Neural cell (in vitro differentiated cells): ENCODE measurements at regions not wholly inside any gene's neighbourhood (a gene's known extent, or its start where the extent isn't known, plus 50 kb on each side); places are given as distances from the start of the nearest gene placed in this dataset.

Experiments
- H2AFZ ChIP-seq: fragments of 200-600, 300-800 bp; sonication (generic), shearing (Covaris generic); 2 replicates; pipeline ENCODE4 v1.6.0; 2014; ENCODE audit warnings: low read depth, mild to moderate bottlenecking, antibody characterized with exemption, low read length, moderate library complexity
- H3F3A ChIP-seq: fragments of 200-600 bp; shearing (Covaris generic); 2 replicates; pipeline ENCODE4 v1.6.1; 2016; ENCODE audit warnings: mild to moderate bottlenecking, moderate library complexity, mixed read lengths, antibody characterized with exemption, low read length; ENCODE audit not compliant: insufficient read depth, poor library complexity, severe bottlenecking
- H3K27ac ChIP-seq: fragments of 200-600, 300-800 bp; sonication (generic), shearing (Covaris generic); 2 replicates; pipeline ENCODE4 v1.5.1; 2014; ENCODE audit warnings: mild to moderate bottlenecking, low read length, moderate library complexity
- H3K27me3 ChIP-seq: fragments of 300-800, 200-600 bp; sonication (generic), shearing (Covaris generic); 2 replicates; pipeline ENCODE4 v1.6.0; 2014; ENCODE audit warnings: mild to moderate bottlenecking, low read depth, low read length, moderate library complexity; ENCODE audit not compliant: insufficient read depth
- H3K36me3 ChIP-seq: fragments of 300-800, 200-600 bp; sonication (generic), shearing (Covaris generic); 2 replicates; pipeline ENCODE4 v1.5.1; 2014; ENCODE audit warnings: mild to moderate bottlenecking, antibody characterized with exemption, low read length, moderate library complexity; ENCODE audit not compliant: insufficient read depth
- H3K4me2 ChIP-seq: fragments of 300-800, 200-600 bp; sonication (generic), shearing (Covaris generic); 2 replicates; pipeline ENCODE4 v1.6.0; 2014; ENCODE audit warnings: mild to moderate bottlenecking, low read length
- H3K4me3 ChIP-seq: fragments of 300-800, 200-600 bp; sonication (generic), shearing (Covaris generic); 2 replicates; pipeline ENCODE4 v1.5.1; 2014; ENCODE audit warnings: mild to moderate bottlenecking, low read length, moderate library complexity
- H3K79me2 ChIP-seq: fragments of 200-600 bp; shearing (Covaris generic); replicated peaks from 2 replicates; pipeline ENCODE4 v1.6.0; 2014; ENCODE audit warnings: mild to moderate bottlenecking, low read length, moderate library complexity; ENCODE audit not compliant: insufficient read depth
- H3K9ac ChIP-seq: fragments of 300-800, 200-600 bp; sonication (generic), shearing (Covaris generic); 2 replicates; pipeline ENCODE4 v1.6.1; 2016; ENCODE audit warnings: mild to moderate bottlenecking, low read length, mixed read lengths
- H3K9me2 ChIP-seq: fragments of 200-600 bp; shearing (Covaris generic); 2 replicates; pipeline ENCODE4 v1.6.1; 2016; ENCODE audit warnings: mild to moderate bottlenecking, low read length, mixed read lengths; ENCODE audit not compliant: insufficient read depth
- H3K9me3 ChIP-seq: fragments of 200-600, 300-800 bp; sonication (generic), shearing (Covaris generic); 2 replicates; pipeline ENCODE4 v1.6.1; 2016; ENCODE audit warnings: mild to moderate bottlenecking, mixed run types, low read length, moderate library complexity, mixed read lengths
- H4K20me1 ChIP-seq: fragments of 200-600 bp; shearing (Covaris generic); 2 replicates; pipeline ENCODE4 v1.6.1; 2016; ENCODE audit warnings: mild to moderate bottlenecking, mixed run types; ENCODE audit not compliant: insufficient read depth
- EP300 ChIP-seq: fragments of 450-650 bp; conservative IDR thresholded peaks from 2 replicates; pipeline ENCODE4 v1.6.1; 2014; ENCODE audit warnings: antibody characterized with exemption, mild to moderate bottlenecking, moderate library complexity; ENCODE audit not compliant: poor library complexity, severe bottlenecking
- EZH2 ChIP-seq: fragments of 200-600, 300-800 bp; shearing (Covaris generic), sonication (generic); IDR thresholded peaks from 2 replicates; pipeline ENCODE4 v1.6.1; 2014; ENCODE audit warnings: antibody characterized with exemption, low read length, borderline replicate concordance, mild to moderate bottlenecking; ENCODE audit not compliant: insufficient read depth, poor library complexity, severe bottlenecking
- MXI1 ChIP-seq: fragments of 450-650 bp; conservative IDR thresholded peaks from 2 replicates; pipeline ENCODE4 v1.6.1; 2014; ENCODE audit warnings: antibody characterized with exemption, mild to moderate bottlenecking; ENCODE audit not compliant: poor library complexity, severe bottlenecking
- POLR2AphosphoS5 ChIP-seq: IDR thresholded peaks from 2 replicates; pipeline ENCODE4 v1.6.1; 2012
- RAD21 ChIP-seq: fragments of 450-650 bp; conservative IDR thresholded peaks from 2 replicates; pipeline ENCODE4 v1.6.1; 2014; ENCODE audit warnings: antibody characterized with exemption, mild to moderate bottlenecking, moderate library complexity
- SMC3 ChIP-seq: fragments of 450-650 bp; conservative IDR thresholded peaks from 2 replicates; pipeline ENCODE4 v1.6.1; 2014; ENCODE audit warnings: antibody characterized with exemption, mild to moderate bottlenecking, moderate library complexity; ENCODE audit not compliant: poor library complexity
- TAF1 ChIP-seq: IDR thresholded peaks from 2 replicates; pipeline ENCODE4 v1.6.1; 2012; ENCODE audit warnings: low read depth
- TF ChIP-seq, protein P1 (sequence below): fragments of 450-650 bp; IDR thresholded peaks from 2 replicates; pipeline ENCODE4 v1.5.1; 2014; ENCODE audit warnings: antibody characterized with exemption, mild to moderate bottlenecking, moderate library complexity; ENCODE audit not compliant: poor library complexity, severe bottlenecking
- TF ChIP-seq, protein P2 (sequence below): IDR thresholded peaks from 2 replicates; pipeline ENCODE4 v1.6.1; 2012; ENCODE audit warnings: borderline replicate concordance

DNA sequence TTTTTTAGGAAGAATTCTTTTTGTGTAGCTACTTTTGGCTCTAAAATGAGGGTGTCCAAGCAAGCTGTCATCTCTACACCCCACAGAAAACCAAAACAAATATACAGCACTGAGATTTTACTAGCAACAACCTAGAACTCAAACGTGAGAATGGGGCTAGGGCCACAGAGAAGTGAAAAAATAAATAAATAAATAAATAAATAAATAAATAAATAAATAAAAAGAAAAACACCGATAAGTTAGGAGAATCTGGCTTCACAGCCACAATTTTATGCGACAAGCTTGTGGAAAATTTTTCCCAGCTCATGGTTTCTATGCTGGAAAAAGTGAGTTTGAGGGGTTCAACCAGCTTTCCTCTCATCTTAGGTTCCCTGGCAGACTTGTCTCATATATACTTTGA is 324.6 kb upstream of the TACR3 start:
- Histone ChIP-seq H3K36me3 (no peaks in the 10 kb centered on the region), H3F3A (no peaks in the 10 kb centered on the region), H3K9ac (no peak overlapping the region), H3K27me3 (no peaks in the 10 kb centered on the region), H3K27ac (no peak overlapping the region), H3K79me2 (no peaks in the 10 kb centered on the region), H2AFZ (no peak overlapping the region), H3K9me2 (no peaks in the 10 kb centered on the region), H3K9me3 (no peaks in the 10 kb centered on the region), H3K4me3 (no peak overlapping the region), H3K4me2 (no peak overlapping the region), H4K20me1 (no peaks in the 10 kb centered on the region)
- TF ChIP-seq POLR2AphosphoS5: no peak
- TF ChIP-seq EP300: no peak
- no peak for TF ChIP-seq MXI1
- TF ChIP-seq SMC3: no peak
- no peak for TF ChIP-seq RAD21
- TF ChIP-seq, protein P1, sequence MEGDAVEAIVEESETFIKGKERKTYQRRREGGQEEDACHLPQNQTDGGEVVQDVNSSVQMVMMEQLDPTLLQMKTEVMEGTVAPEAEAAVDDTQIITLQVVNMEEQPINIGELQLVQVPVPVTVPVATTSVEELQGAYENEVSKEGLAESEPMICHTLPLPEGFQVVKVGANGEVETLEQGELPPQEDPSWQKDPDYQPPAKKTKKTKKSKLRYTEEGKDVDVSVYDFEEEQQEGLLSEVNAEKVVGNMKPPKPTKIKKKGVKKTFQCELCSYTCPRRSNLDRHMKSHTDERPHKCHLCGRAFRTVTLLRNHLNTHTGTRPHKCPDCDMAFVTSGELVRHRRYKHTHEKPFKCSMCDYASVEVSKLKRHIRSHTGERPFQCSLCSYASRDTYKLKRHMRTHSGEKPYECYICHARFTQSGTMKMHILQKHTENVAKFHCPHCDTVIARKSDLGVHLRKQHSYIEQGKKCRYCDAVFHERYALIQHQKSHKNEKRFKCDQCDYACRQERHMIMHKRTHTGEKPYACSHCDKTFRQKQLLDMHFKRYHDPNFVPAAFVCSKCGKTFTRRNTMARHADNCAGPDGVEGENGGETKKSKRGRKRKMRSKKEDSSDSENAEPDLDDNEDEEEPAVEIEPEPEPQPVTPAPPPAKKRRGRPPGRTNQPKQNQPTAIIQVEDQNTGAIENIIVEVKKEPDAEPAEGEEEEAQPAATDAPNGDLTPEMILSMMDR: no peak
- TF ChIP-seq TAF1: no peak
- no peak for TF ChIP-seq EZH2
- TF ChIP-seq, protein P2, sequence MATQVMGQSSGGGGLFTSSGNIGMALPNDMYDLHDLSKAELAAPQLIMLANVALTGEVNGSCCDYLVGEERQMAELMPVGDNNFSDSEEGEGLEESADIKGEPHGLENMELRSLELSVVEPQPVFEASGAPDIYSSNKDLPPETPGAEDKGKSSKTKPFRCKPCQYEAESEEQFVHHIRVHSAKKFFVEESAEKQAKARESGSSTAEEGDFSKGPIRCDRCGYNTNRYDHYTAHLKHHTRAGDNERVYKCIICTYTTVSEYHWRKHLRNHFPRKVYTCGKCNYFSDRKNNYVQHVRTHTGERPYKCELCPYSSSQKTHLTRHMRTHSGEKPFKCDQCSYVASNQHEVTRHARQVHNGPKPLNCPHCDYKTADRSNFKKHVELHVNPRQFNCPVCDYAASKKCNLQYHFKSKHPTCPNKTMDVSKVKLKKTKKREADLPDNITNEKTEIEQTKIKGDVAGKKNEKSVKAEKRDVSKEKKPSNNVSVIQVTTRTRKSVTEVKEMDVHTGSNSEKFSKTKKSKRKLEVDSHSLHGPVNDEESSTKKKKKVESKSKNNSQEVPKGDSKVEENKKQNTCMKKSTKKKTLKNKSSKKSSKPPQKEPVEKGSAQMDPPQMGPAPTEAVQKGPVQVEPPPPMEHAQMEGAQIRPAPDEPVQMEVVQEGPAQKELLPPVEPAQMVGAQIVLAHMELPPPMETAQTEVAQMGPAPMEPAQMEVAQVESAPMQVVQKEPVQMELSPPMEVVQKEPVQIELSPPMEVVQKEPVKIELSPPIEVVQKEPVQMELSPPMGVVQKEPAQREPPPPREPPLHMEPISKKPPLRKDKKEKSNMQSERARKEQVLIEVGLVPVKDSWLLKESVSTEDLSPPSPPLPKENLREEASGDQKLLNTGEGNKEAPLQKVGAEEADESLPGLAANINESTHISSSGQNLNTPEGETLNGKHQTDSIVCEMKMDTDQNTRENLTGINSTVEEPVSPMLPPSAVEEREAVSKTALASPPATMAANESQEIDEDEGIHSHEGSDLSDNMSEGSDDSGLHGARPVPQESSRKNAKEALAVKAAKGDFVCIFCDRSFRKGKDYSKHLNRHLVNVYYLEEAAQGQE: no peak

DNA sequence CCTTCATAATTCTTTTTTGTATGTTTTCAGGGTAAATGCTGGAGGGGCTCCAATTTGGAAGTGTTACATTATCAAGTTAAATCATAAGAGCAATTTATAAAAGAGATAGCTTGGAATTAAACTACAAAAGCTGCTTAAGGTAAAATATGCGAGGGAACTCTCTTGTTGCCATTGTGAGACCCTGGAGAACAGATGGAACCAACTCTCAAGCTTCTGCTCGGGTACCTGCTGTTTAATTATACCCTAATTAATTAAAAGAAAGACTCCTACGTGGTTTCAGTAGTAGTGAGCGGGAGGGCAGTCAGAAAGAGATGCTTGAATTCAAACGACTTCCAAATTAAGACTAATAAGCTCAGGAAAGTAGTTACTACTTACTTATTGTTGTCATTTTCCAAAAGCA is 313.1 kb upstream of the TACR3 start:
- TF ChIP-seq EZH2: no peak
- TF ChIP-seq TAF1: no peak
- TF ChIP-seq SMC3: no peak
- no peak for TF ChIP-seq RAD21
- TF ChIP-seq, protein P1: no peak
- Histone ChIP-seq H3K27ac (no peak overlapping the region), H3K79me2 (no peaks in the 10 kb centered on the region), H3K9me3 (no peaks in the 10 kb centered on the region), H4K20me1 (no peaks in the 10 kb centered on the region), H3F3A (no peaks in the 10 kb centered on the region), H3K4me2 (no peak overlapping the region), H3K4me3 (no peak overlapping the region), H3K9ac (no peak overlapping the region), H2AFZ (no peak overlapping the region), H3K27me3 (no peaks in the 10 kb centered on the region), H3K36me3 (no peaks in the 10 kb centered on the region), H3K9me2 (no peaks in the 10 kb centered on the region)
